DND-41 (cell line): ENCODE measurements at regions not wholly inside any gene's neighbourhood (a gene's known extent, or its start where the extent isn't known, plus 50 kb on each side); places are given as distances from the start of the nearest gene placed in this dataset.

Experiments used
- EZH2 ChIP-seq: IDR thresholded peaks from 3 replicates; pipeline ENCODE4 v1.6.1; 2012; ENCODE audit warnings: borderline replicate concordance, low read depth, mild to moderate bottlenecking, moderate library complexity, low read length, inconsistent platforms; ENCODE audit not compliant: severe bottlenecking
- TF ChIP-seq, protein P1 (sequence below): IDR thresholded peaks from 2 replicates; pipeline ENCODE4 v1.5.1; 2012; ENCODE audit warnings: borderline replicate concordance, low read length, moderate library complexity, mild to moderate bottlenecking; ENCODE audit not compliant: poor library complexity, severe bottlenecking; ENCODE audit errors: extremely low read depth

DNA sequence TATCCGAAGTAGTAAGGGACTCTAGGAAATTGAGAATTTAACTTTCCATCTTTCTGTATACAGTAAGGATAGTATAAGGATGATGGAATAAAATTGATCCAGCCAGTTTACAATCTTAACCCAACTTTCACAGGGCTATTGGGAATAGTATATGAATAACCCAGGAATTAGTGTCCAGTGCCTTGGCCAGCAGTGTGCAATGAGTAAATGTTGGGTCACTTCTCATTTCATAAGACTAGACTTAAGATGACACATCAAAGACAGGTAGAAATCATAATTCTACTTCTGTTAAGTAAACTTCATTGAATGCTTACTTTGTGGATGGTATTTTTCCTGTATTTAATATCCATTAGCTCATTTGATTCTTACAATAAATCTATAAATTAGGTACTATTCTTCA is 949.6 kb upstream of the GOT2 start:
- TF ChIP-seq, protein P1, sequence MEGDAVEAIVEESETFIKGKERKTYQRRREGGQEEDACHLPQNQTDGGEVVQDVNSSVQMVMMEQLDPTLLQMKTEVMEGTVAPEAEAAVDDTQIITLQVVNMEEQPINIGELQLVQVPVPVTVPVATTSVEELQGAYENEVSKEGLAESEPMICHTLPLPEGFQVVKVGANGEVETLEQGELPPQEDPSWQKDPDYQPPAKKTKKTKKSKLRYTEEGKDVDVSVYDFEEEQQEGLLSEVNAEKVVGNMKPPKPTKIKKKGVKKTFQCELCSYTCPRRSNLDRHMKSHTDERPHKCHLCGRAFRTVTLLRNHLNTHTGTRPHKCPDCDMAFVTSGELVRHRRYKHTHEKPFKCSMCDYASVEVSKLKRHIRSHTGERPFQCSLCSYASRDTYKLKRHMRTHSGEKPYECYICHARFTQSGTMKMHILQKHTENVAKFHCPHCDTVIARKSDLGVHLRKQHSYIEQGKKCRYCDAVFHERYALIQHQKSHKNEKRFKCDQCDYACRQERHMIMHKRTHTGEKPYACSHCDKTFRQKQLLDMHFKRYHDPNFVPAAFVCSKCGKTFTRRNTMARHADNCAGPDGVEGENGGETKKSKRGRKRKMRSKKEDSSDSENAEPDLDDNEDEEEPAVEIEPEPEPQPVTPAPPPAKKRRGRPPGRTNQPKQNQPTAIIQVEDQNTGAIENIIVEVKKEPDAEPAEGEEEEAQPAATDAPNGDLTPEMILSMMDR: no peak
- TF ChIP-seq EZH2: no peak
